ENCODE measurements at regions not wholly inside any gene's neighbourhood (a gene's known extent, or its start where the extent isn't known, plus 50 kb on each side); places are given as distances from the start of the nearest gene placed in this dataset.

GRCh38 chr1:68344208-68344607, 105.5 kb downstream of the RPE65 start:
- 87% methylated on average over 4 of the region's 4 CpGs; no CpG with 5 or more reads in 1 of the 2 experiments for WGBS, 2 experiments (ENCODE audit: extremely low coverage in 1 of 2, insufficient coverage in 1 of 2, insufficient read length in 1 of 2, insufficient replicate concordance in 2 of 2, low coverage in 1 of 2, low lambda C conversion rate in 2 of 2, missing lambda C conversion rate in 1 of 2)
- H2BK12ac ChIP-seq (ENCODE audit: low read depth, low read length): no peak overlapping the region
- H3K79me1 ChIP-seq (ENCODE audit: low read depth, low read length): no peaks in the 10 kb centered on the region
- FAIRE-seq (no peak), DNase-seq (ENCODE audit: low read depth in 1 of 2, low spot score in 2 of 2) (no peak)
- no peak overlapping the region for H4K91ac ChIP-seq (replicated peaks; ENCODE audit: insufficient read length, low read length)
- H2BK120ac ChIP-seq (replicated peaks; ENCODE audit: low read depth, low read length): no peak overlapping the region
- no peaks in the 10 kb centered on the region for H3K9me3 ChIP-seq (ENCODE audit: insufficient read depth in 2 of 2, low read depth in 1 of 2, low read length in 1 of 2)
- no peak overlapping the region for H4K5ac ChIP-seq (ENCODE audit: insufficient read length, low read depth, low read length)
- no peaks in the 10 kb centered on the region for H3K4me1 ChIP-seq (replicated peaks in 1 of 4; ENCODE audit: control insufficient read depth in 3 of 4, insufficient read depth in 4 of 4, low read length in 3 of 4)
- POLR2A ChIA-PET (ENCODE audit: partially characterized antibody): no interaction called here
- H3K23me2 ChIP-seq (ENCODE audit: low read depth, low read length): no peaks in the 10 kb centered on the region
- TF ChIP-seq KDM4A (IDR thresholded peaks at IDR 0.05; ENCODE audit: low read depth, low read length, severe bottlenecking): no peak
- no peak overlapping the region for H3K18ac ChIP-seq (ENCODE audit: extremely low read depth, low read length)
- no peak overlapping the region for H2BK20ac ChIP-seq (ENCODE audit: low read length)
- H2BK5ac ChIP-seq (ENCODE audit: low read depth, low read length): no peak overlapping the region
- no peak overlapping the region for H3K9ac ChIP-seq (replicated peaks in 1 of 4; ENCODE audit: extremely low read depth in 1 of 4, low read depth in 3 of 4, low read length in 3 of 4)
- H3K23ac ChIP-seq (ENCODE audit: insufficient read length): no peak overlapping the region
- CTCF ChIA-PET (ENCODE audit: partially characterized antibody): interaction anchor here (0.6 to 6.4 kb wide), 7 partner anchors 21 to 226 kb away, joined by 3 to 202 read pairs (median 11); no protein-coding TSS in a partner anchor
- H3K14ac ChIP-seq (ENCODE audit: insufficient read length): no peak overlapping the region
- no peak overlapping the region for H3K4ac ChIP-seq (replicated peaks; ENCODE audit: insufficient read length, low read depth, low read length)
- H3K4me2 ChIP-seq (ENCODE audit: insufficient read depth in 1 of 2, low read depth in 2 of 2, low read length in 2 of 2): no peak overlapping the region
- H4K20me1 ChIP-seq (replicated peaks in 1 of 2; ENCODE audit: control insufficient read depth in 1 of 2, insufficient read depth in 2 of 2, low read length in 2 of 2): no peaks in the 10 kb centered on the region
- no peak overlapping the region for H2AK5ac ChIP-seq (ENCODE audit: low read depth, low read length)
- no peaks in the 10 kb centered on the region for H3K79me2 ChIP-seq (ENCODE audit: control insufficient read depth in 1 of 2, insufficient read depth in 2 of 2, low read length in 2 of 2)
- H3K36me3 ChIP-seq (ENCODE audit: control insufficient read depth in 2 of 4, insufficient read depth in 4 of 4, low read length in 3 of 4): no peaks in the 10 kb centered on the region
- no peaks in the 10 kb centered on the region for H3K27me3 ChIP-seq (replicated peaks in 1 of 4; ENCODE audit: control insufficient read depth in 3 of 4, extremely low read depth in 1 of 4, insufficient read depth in 3 of 4, low read length in 3 of 4)
- H3K56ac ChIP-seq (replicated peaks; ENCODE audit: insufficient read length, low read depth, low read length): no peak overlapping the region
- no peak overlapping the region for H2BK15ac ChIP-seq (ENCODE audit: low read length)
- no peak overlapping the region for H4K8ac ChIP-seq (ENCODE audit: extremely low read depth, insufficient read depth, low read length)
- H3K4me3 ChIP-seq (ENCODE audit: extremely low read depth in 1 of 4, insufficient read depth in 2 of 4, low read depth in 3 of 4, low read length in 4 of 4): no peak overlapping the region
- no peak overlapping the region for H2AFZ ChIP-seq (ENCODE audit: low read length)
- no peak overlapping the region for H3K27ac ChIP-seq (ENCODE audit: low read depth, low read length)
